ENCODE measurements at regions not wholly inside any gene's neighbourhood (a gene's known extent, or its start where the extent isn't known, plus 50 kb on each side); places are given as distances from the start of the nearest gene placed in this dataset.
A peak's percentile ranks its signal among the peaks of the same experiment; 100 is the strongest.
"Not testable (repeated sequence)": the region's sequence is repeated elsewhere in the genome, so short reads cannot be mapped to it uniquely, and the experiment has no call there.

DNA sequence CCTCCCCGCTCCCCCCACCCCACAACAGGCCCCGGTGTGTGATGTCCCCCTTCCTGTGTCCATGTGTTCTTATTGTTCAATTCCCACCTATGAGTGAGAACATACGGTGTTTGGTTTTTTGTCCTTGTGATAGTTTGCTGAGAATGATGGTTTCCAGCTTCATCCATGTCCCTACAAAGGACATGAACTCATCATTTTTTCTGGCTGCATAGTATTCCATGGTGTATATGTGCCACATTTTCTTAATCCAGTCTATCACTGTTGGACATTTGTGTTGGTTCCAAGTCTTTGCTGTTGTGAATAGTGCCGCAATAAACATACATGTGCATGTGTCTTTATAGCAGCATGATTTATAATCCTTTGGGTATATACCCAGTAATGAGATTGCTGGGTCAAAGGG, 104.3 kb downstream of the MTPN start:
- not testable (repeated sequence) for DNase-seq

DNA sequence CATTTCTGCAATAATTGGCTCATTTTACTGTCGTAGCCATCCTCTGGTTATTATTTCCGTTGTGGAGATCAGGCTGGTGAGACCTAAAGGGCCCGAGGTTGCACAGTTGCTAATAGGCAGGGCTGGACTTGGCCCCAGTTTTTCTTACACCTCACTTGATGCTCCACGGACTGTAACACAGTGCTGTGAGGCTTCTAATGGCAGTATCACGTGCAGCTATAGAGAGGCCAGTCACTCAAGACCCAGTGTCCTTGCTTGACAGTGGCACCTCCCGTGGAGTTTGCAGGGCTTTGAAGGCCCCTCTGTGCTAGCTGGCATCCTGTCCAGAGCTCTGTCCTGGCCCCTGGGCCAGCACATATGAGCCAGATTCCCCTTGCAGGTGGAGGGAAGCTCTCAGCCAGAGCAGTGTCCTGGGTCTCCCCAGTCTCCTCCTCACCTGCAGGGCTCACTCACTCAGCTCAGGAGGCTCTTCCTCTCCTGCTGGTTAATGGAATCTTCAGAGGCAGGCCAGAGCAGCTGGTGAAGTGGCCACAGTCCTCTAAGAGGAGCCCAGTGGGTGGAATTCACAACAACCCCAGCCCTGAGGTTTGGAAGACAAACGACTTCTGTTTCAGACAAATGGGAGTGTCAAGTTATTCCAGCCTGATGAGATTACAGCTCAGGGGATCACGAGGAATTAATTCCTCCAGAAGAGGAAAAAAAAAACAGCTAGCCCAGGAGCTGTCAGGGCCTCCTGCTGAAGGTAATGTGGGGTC, 114.2 kb upstream of the FAM180A start:
- DNase-seq, result peak; percentile 51

DNA sequence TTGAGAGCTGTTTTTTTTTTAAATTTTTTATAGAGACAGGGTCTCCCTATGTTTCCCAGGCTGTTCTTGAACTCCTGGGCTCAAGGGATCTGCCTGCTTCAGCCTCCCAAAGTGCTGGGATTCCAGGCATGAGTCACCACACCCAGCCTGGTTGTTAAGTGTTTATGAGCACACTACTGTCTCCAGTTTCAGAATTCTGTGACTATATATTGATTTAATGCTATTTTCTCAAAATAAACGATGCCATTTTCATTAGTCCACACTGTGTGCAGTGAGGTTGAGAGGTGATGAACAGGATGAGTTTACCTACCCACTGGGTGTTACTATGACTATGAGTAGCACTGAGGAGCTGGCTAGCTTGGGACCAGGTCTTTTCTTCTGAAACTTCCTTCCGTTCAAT, 110.9 kb upstream of the FAM180A start:
- DNase-seq, result no peak

DNA sequence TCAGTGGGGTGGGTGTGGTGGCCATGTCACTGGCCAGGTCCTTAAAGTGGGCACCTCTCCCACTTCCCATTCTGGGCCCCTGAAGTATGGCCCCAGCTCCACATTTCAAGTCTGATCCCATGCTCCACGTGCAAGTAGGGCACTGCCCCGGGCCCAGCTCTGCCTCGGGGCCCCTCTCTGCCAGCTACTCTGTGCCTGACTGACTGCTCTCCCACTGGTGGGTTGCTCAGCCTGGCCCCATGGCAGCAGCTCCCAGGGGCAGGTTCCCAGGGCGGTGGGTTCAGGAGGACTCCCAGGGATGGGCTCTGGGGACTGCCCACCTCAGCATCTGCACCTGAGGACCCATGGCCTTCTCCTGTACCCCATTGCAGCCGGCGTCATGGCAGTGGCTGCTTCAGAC, 110.2 kb upstream of the FAM180A start:
- no peak for DNase-seq

DNA sequence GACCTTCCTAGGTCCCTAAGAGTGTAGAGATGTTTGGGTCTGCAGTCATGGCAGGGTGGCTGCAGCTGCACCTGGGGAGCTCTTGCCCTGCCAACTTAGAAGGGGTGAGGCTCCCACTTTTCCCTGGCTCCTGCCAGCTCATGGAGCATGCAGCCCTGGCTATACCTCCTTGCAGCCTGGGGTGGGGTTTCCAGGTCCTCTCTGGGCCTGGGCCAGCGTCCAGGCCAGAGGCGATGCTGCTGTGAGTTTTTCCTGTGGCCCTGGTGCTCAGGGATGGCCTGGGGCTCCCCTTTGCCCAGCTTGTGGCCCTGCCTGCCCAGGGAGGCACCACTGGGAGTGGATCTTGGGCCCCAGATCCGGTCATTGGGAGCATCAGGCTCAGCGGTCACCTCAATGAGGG, 109.8 kb upstream of the FAM180A start:
- no peak for DNase-seq

DNA sequence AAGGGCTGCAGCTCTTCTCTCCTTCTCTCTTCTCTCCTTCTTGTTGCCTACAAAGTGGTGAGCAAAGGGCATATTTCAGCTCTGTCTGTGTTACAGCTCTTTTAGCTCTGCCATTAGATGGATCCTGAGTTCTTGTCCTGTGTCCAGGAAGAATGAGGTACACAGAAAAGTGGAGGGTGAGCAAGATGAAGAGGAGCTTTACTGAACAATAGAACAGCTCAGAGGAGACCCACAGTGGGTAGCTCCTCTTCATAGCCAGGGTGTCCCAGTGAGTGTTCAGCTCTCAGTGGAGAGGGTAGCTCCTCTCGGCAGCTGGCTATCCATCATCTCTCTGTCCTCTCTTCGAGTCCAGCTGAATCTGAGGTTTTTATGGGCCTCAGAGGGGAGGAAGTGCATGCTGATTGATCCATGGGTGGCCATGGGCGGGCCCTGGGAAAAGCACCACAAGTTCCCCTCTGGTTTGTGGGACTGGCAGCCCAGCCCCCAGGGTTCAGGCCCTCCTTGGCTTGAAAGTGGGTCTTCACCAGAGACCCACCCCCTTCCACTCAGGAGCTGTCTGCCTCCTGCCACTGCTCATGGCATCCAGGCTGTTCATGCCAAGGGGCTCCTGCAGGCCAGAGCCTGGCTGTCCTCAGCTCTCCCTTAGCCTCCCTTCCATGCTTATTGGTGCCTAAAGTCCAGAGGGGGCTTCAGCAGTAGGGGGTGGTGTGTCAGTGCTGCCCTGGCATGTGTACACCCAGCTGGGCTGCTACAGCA, 109.1 kb upstream of the FAM180A start:
- DNase-seq, result no peak

DNA sequence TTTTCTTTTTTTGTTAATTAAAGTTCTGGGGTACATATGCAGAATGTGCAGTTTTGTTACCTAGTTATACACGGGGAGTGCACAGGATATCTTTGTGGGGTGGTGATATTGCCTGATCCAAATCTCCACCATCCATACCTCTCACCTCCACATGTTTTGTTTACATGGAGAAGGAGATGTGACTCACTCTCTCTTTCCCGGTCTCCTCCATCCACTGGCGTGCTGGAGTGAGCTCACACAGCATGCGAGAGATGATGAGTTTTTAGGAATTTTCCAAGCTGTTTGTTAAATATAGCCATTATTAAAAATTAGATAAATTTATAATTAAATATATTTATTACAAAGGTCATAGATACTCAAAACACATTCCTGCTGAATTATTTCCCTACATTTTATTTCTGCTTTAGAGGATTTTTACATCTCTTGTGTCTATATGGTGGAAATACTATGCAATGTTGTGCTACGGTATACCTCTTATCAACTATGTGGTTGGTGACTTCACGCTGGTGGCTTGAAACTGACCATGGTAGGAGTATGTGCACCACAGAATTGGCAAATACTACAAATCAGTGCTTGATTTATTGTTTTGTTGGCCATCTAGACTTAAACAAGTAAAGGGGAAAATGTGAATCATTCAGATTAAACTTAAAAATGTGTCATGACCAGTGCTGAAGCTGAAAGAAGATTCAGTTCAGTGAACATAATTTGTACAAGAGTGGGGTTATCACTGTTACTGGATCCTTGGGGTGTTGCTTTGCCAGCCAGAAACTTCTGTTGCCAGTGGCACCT, 107.9 kb upstream of the FAM180A start:
- DNase-seq, result no peak

DNA sequence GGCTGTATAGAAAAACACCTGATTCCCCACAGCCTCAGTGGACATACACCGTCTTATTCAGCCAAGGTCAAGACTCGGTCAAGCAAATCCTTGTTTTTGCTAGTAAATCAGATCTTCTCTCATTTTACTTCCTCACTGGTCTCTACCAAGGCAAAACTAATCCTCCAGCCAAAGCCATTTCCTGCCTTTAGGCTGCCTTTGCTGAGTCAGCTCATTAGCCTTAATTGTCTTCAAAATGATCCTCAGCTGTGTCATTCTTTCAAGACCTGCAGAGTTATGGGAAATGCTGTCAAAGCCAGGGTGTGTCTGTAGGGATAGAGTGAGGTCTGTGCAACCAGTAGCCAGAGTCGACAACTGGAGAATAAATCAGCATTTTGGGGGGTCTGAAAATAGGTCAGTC, 107.2 kb upstream of the FAM180A start:
- peak; percentile 81 for DNase-seq

DNA sequence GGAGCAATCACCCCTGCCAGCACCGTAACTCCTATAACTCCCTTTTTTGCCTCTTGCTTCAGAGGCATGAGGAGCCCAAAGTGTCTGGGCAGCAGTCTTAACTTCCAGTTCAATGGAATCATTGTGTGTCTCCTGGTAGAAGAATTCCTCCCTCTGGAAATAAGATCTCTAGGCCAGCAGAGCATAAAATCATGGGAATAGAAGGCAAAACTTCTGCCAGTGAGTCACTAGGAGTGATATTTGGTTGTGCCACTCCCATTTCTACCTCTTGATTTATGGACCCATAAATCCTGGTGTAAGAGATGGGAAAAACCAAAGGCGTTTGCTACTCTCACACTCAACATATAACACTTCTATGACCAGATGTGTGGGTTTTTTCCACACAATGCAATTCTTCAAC, 104.9 kb upstream of the FAM180A start:
- no peak for DNase-seq

DNA sequence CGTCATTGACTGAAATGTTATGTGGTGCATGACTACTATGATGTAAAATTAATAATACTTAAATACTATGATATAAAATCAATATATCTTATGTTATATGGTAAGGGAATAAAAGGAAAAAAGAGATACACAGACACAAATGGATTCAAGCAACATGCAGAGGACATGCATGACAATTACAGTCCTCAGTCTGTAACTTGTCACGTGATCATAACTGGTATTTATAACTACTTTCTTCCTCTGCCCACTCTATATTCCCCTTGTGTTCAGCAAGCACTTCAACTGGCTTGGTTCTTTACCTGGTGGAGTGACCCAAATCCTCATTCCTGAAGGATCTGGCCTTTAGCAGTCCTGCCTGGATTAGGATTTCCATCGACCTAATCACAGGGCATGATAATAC, 104.4 kb upstream of the FAM180A start:
- no peak for DNase-seq

DNA sequence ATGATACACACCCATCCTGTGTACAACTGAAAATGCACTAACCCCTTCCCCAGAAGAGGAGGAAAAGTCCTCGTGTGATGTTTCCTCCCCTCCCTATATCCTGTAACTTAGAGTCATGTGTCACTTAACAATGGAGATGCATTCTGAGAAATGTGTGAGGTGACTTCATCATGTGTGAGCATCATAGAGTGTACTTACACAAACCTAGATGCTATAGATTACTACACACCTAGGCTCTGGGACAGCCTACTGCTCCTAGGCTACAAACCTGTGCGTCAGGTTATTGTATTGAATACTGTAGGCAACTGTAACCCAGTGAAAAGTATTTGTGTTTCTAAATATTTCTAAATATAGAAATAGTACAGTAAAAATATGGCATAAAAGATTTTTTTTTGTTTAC, 98.6 kb upstream of the FAM180A start:
- DNase-seq, result no peak

DNA sequence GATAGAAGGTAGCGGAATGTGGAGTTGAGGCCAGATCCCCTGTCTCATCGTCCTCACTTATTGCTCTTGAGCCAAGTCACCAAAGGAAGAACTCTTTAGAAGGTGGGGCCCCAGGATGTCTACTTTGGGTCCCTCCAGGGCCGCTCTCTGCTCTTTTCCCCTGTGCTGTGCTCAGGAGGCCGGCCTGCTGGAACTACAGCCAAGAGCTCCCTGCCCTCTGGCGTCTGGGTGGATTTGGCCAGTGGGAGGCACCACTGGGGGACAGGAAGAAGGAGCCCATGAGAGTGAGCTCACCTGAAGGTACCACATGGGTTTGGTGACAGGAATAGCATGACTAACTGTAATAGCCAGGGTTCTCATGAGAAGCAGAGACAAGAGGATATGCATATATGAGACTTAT, 97.7 kb upstream of the FAM180A start:
- DNase-seq, result no peak

DNA sequence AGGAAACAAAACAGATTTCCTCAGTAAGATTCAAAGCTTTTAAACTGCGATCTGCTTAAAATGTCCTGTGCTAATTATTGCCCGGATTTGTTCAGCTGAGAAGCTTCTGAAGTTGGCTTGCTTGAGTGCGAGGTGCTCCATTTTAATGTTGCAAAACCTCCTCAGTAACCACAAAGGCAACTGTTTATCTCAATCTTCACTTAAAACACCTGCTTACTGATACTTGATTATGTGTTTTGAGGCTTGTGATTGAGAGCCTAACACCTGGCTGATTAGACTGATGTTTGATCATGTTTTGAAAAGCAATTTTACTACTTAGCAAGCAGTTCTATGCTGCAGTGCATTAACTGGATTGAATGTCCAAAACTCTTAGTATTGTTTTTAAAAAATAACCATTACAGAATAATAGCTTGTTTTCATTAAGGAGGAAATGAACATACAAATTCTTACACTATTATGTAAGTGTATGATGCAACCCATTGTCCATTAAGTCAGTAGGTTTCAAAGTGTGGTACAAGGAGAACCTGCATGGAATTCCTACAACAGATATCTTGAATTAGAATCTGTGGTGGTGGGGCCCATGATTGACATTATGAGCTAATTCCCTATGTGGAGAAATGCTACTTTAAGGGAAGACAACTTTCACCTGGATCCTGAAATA, 96.9 kb upstream of the FAM180A start:
- DNase-seq, result no peak

DNA sequence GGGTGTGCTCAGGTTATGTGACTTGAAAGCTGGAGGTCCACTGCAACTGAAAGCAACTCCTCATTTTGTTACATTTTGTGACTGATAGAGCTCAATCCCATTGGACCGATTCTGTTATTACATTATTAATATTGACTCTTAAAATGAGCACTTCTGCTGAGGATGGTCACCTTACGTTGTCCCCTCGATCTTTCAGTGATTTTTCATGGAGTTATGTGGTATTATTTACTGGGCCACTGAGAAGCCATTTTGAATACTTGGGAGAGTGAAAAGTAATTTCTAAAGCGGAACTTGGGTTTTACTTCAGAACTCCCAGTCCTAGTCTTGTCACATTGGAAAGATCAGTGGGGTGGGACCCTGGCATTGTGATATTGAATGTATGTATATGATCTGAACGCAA, 96.3 kb upstream of the FAM180A start:
- no peak for DNase-seq

DNA sequence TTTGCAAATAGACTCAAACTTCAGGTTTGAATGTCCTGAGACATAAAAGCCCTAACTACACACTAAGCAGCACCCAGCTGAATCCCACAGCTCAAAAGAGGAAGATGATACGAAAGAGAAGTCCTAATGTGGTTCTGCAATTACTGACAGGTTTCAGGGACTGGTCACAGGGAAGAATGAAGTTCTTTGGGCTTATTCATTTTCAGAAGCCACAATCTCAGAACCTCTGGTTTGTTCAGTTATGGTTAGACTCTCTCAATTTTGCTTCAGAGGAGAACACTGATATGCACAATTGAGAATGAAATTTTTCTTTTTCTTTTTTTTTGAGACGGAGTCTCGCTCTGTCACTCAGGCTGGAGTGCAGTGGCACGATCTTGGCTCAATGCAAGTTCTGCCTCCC, 94.6 kb upstream of the FAM180A start:
- no peak for DNase-seq

DNA sequence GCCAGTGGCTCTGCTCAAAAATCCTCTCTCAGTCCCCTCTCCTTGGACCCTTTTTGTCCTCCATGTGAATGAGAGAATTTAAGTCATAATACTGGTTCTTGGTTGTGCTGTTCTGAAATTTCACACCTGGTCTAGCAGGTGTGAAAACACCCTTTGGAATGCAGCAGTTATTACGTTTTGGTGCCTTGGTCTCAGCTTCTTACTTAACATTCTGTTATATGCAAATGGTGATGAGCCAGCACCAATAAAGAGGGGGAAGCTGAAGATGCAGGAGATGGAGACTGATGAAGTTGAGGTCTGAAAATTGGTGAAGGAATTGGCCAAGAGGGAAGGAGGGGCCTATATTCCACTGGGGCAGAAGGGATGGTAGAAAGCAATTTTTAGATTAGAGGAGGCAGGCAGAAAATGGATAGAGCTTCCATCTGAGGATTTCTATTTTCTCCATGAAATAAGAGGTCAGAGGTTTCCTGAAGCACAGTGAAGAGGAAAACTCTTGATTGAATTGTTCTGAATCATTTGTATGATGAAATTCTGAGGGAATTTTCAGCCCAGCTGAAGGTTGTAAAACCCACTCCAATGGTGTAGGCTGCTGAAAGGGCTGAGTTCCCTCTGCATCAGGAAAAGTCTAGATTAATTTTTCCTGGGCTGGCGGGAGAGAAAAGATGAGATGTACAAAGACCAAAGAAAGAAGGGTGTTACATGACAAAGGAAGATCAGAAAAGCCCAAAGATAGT, 94.0 kb upstream of the FAM180A start:
- no peak for DNase-seq

DNA sequence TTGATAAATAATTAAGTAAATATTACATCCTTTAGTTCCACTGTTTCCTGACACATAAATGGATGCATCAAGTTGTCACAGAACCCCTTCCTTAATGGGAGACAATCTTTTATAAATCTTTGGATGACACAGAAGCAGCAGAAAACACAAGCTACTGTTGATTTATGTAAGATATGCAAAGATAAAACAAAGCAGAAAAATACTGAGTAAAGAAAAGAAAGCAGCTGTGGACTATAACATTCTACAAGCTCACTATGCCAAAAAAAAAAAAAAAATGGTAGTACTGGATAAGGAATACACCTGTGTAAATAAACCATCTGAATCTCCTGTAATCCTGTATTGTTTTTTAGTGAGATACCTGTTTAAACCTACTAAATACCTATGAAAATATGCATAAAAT, 92.0 kb upstream of the FAM180A start:
- DNase-seq, result no peak

DNA sequence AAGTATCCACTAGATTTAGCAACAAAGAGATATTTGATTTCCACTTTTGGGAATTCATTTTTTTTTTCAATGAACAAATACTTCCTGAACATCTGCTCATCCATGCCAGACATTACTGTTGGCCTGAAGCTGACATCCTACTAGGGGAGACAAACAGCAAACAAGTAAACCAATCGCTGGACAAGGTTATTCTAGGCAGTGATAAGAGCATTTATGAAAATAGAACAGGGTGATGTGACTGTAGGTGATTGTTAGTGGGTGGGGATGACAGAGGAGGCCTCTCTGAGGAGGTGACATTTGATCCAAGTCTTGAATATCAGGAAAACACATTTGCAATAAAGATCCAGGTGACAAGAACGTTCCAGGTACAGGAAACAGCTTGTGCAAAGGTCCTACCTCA, 89.1 kb upstream of the FAM180A start:
- DNase-seq, result no peak

DNA sequence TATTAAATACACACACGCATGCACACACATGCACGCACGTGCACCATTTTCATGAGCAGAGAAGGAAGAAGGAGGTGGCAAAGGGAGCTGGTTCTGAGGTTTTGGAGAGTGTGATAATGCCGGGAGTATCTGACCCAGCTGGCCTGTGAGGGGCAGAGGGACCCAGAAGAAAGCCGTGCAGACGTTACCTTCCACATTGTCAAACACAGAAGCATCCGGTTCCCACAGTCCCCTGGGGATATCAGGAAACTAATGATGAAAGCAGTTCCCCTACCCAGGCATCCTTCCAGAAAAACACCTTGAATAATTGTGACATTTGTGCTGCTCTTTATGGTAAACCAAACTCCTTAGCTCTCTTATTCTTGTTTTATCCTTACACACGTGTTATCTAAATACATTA, 85.7 kb upstream of the FAM180A start:
- DNase-seq, result peak; percentile 68

DNA sequence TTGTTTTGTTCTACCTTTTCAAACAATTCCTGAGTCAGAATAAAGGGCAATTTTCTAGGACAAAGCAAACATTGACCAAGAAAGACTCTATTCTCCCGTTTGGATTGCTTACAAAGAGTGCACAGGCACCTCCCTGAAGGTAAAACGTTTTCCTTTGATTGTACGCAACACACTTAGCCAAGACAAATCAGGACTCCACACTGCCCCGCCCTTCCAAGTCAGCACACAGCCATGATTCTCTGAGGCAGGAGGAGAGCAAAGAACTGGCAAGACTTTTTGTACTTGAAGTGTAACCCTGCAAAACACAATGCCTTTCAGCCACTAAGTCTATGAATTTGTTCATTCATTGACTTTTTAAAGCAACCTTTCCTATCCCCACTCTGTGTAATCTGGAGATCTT, 85.0 kb upstream of the FAM180A start:
- DNase-seq, result no peak

DNA sequence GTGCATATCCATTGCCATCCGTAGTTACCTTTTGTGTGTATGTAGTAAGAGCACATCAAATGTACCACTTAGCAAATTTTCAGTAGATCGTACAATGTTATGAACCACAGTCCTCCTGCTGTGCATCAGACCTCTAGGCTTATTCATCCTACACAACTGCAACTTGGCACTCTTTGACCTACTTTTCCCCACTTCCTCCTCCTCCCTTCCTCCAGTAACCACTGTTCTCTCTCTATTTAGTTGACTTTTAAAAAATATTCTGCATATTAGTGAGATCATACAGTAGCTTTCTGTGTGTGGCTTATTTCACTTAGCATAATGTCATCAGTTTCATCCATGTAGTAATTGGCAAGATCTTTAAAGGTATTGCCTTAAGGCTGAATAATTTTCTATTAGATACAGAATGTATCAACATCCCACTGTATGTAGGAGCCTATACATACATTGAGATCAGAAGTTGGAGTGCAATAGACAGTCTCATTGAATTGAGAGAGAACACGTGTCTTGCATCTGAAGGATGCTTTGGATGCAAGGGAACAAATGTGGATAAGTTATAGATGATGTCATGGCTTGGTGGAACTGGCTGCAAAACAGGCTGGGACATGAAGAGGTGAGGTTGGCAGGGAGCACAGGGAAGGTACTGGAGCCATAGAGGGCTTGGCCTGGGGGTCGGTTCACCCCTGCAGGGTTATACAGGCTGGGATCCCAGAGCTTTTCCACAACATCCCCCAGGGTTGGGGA, 83.0 kb upstream of the FAM180A start:
- peak; percentile 44 for DNase-seq

DNA sequence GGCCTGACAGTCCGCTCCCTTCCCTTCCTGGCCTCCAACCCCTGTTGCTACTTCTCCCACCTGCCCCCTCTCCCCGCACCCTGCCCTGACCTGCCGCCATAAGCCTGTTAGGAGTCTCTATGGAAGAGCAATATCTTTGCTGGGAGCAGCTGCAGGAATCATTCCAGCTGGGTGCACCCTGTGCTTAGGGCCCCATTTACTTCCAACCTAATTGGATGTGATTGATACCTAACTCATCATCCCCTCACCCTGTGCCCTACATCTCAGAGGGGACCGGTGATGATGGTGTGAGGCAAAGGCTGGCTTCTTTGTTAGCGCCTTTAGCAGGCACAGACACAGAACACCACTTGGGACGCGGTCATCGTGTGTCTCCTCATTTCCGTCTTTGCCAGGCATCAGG, 80.0 kb upstream of the FAM180A start:
- peak; percentile 92 for DNase-seq
